ENCODE measurements at regions not wholly inside any gene's neighbourhood (a gene's known extent, or its start where the extent isn't known, plus 50 kb on each side); places are given as distances from the start of the nearest gene placed in this dataset.

DNA sequence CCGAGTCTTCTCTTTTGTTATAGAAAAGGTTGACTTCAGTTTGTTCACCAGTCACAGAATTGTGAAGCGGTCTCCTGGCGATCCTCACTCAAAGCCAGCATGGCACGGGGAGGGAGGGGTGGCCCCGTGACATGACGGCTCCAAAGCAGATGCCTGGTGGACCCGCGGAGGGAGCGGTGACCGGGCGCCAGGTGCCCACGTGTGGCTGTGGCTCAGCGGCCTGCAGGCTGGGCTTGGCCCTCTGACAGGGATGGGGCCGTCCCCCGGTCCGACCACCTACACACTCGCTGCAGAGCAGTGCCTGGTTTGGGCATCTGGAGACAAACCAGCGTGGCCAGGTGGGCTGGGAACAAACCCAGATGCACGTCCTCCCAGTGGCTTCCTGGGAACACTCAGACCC lies 129.1 kb upstream of the SNTG2 start (continued):
- TF ChIP-seq, protein P1, sequence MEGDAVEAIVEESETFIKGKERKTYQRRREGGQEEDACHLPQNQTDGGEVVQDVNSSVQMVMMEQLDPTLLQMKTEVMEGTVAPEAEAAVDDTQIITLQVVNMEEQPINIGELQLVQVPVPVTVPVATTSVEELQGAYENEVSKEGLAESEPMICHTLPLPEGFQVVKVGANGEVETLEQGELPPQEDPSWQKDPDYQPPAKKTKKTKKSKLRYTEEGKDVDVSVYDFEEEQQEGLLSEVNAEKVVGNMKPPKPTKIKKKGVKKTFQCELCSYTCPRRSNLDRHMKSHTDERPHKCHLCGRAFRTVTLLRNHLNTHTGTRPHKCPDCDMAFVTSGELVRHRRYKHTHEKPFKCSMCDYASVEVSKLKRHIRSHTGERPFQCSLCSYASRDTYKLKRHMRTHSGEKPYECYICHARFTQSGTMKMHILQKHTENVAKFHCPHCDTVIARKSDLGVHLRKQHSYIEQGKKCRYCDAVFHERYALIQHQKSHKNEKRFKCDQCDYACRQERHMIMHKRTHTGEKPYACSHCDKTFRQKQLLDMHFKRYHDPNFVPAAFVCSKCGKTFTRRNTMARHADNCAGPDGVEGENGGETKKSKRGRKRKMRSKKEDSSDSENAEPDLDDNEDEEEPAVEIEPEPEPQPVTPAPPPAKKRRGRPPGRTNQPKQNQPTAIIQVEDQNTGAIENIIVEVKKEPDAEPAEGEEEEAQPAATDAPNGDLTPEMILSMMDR (conservative IDR thresholded peaks at IDR 0.05; ENCODE audit: low read depth in 2 of 2) = no peak
- TF ChIP-seq CREB1 (CRISPR knock-in tag; IDR thresholded peaks at IDR 0.05; ENCODE audit: low read depth) (no peak), ZNF331 (CRISPR knock-in tag; IDR thresholded peaks at IDR 0.05; ENCODE audit: low read depth) (no peak), EZH2phosphoT487 (IDR thresholded peaks at IDR 0.05; ENCODE audit: unreplicated experiment) (no peak)

DNA sequence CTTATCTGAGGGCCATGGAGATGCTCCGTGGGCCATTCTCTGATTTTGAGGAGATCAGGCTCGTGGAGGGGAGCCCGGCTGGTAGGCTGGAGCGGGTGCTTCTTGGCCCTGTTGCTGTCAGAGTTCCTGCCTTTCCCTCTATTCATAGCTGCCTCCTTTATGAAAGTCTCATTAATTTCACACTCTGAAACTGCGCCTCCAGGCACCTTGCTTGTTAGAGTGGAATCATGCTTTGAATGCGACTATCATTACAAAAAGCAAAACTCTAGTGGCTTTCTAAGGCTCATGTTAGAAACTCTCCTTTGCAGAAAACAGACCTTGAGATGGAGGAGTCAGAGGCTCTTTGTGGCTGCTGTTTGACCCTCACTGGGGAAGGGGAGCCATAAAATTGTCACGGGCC lies 131.0 kb upstream of the SNTG2 start:
- H3F3A ChIP-seq (replicated peaks; ENCODE audit: low read depth) = no peaks in the 10 kb centered on the region
- ATAC-seq (no peak), DNase-seq (ENCODE audit: low spot score) (no peak)
- no peaks in the 10 kb centered on the region for H3K27me3 ChIP-seq (ENCODE audit: insufficient read depth)
- H3K9me3 Mint-ChIP-seq = 0 out of 3 replicates have a peak, but pooled peaks cover 5% of the 10 kb centered on the region
- no peaks in the 10 kb centered on the region; the same call in 1 of the 2 replicates for H3K4me1 ChIP-seq (ENCODE audit: insufficient read depth)
- H2AFZ ChIP-seq = no peak overlapping the region
- H3K4me3 ChIP-seq = no peak overlapping the region
- no peak overlapping the region for H3K27ac ChIP-seq (ENCODE audit: low read depth)
- no peaks in the 10 kb centered on the region for H3K27me3 Mint-ChIP-seq (ENCODE audit: insufficient read depth, low read depth, poor library complexity)
- H3K4me1 Mint-ChIP-seq = no peaks in the 10 kb centered on the region; the same call in 2 of the 3 replicates
- no peak overlapping the region for H3K4me3 Mint-ChIP-seq
- H3K4me2 ChIP-seq = no peak overlapping the region
- no peak overlapping the region for H3K27ac Mint-ChIP-seq
- H3K36me3 ChIP-seq (ENCODE audit: insufficient read depth) = no peaks in the 10 kb centered on the region
- H3K36me3 Mint-ChIP-seq (ENCODE audit: low read depth) = no peaks in the 10 kb centered on the region
- H4K20me1 ChIP-seq (replicated peaks; ENCODE audit: insufficient read depth) = no peaks in the 10 kb centered on the region
- no peaks in the 10 kb centered on the region for H3K79me2 ChIP-seq (replicated peaks; ENCODE audit: insufficient read depth)
- H3K9me2 ChIP-seq (ENCODE audit: insufficient read depth) = peaks cover under 1% of the 10 kb centered on the region; the same call in 1 of the 2 replicates
- no peak for TF ChIP-seq NANOG (IDR thresholded peaks at IDR 0.05; ENCODE audit: borderline replicate concordance)
- no peak for TF ChIP-seq CREB1 (CRISPR knock-in tag; IDR thresholded peaks at IDR 0.05; ENCODE audit: low read depth)
- TF ChIP-seq POLR2AphosphoS5 (IDR thresholded peaks at IDR 0.05; ENCODE audit: low read depth) = no peak
- TF ChIP-seq, protein P2, sequence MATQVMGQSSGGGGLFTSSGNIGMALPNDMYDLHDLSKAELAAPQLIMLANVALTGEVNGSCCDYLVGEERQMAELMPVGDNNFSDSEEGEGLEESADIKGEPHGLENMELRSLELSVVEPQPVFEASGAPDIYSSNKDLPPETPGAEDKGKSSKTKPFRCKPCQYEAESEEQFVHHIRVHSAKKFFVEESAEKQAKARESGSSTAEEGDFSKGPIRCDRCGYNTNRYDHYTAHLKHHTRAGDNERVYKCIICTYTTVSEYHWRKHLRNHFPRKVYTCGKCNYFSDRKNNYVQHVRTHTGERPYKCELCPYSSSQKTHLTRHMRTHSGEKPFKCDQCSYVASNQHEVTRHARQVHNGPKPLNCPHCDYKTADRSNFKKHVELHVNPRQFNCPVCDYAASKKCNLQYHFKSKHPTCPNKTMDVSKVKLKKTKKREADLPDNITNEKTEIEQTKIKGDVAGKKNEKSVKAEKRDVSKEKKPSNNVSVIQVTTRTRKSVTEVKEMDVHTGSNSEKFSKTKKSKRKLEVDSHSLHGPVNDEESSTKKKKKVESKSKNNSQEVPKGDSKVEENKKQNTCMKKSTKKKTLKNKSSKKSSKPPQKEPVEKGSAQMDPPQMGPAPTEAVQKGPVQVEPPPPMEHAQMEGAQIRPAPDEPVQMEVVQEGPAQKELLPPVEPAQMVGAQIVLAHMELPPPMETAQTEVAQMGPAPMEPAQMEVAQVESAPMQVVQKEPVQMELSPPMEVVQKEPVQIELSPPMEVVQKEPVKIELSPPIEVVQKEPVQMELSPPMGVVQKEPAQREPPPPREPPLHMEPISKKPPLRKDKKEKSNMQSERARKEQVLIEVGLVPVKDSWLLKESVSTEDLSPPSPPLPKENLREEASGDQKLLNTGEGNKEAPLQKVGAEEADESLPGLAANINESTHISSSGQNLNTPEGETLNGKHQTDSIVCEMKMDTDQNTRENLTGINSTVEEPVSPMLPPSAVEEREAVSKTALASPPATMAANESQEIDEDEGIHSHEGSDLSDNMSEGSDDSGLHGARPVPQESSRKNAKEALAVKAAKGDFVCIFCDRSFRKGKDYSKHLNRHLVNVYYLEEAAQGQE (IDR thresholded peaks at IDR 0.05; ENCODE audit: unreplicated experiment) = no peak
- no peak for TF ChIP-seq JUNB (IDR thresholded peaks at IDR 0.05; ENCODE audit: unreplicated experiment)
- TF ChIP-seq, protein P3, sequence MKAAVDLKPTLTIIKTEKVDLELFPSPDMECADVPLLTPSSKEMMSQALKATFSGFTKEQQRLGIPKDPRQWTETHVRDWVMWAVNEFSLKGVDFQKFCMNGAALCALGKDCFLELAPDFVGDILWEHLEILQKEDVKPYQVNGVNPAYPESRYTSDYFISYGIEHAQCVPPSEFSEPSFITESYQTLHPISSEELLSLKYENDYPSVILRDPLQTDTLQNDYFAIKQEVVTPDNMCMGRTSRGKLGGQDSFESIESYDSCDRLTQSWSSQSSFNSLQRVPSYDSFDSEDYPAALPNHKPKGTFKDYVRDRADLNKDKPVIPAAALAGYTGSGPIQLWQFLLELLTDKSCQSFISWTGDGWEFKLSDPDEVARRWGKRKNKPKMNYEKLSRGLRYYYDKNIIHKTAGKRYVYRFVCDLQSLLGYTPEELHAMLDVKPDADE (IDR thresholded peaks at IDR 0.05) = no peak
- no peak for TF ChIP-seq EZH2 (IDR thresholded peaks at IDR 0.05; ENCODE audit: low read depth, unreplicated experiment)
- TF ChIP-seq, protein P1 (conservative IDR thresholded peaks at IDR 0.05; ENCODE audit: low read depth in 2 of 2) = no peak
- no peak for TF ChIP-seq ZNF331 (CRISPR knock-in tag; IDR thresholded peaks at IDR 0.05; ENCODE audit: low read depth)

Data from GM23338 (cell line).